HG03095 (cell line): ENCODE measurements at regions not wholly inside any gene's neighbourhood (a gene's known extent, or its start where the extent isn't known, plus 50 kb on each side); places are given as distances from the start of the nearest gene placed in this dataset.
"Not testable (repeated sequence)": the region's sequence is repeated elsewhere in the genome, so short reads cannot be mapped to it uniquely, and the experiment has no call there.

Experiments used
- ATAC-seq: cut with Tn5 transposase; IDR thresholded peaks from one replicate; pipeline ENCODE4 v1.9.1; 2021; ENCODE audit warnings: moderate library complexity; ENCODE audit not compliant: unreplicated experiment

DNA sequence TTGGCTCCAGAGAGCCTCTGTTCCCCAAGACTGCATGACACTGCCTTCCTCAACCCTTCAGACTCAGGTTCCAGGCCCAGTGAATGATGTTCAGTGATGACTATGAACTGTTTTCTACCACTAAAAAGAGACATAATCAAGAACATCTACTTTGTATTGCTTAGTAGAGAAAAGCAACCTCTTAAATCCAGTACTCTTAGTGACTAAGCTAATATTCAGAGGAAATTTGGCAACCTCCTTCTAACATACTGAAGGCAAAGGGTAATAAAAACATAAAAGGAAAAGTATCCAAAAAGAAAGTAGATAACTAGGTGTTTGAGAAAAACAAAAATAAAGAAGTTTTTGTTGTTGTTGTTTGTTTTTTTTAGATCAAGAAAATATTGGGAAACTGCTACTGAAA is 153.3 kb upstream of the RUNX1 start:
- no peak for ATAC-seq

DNA sequence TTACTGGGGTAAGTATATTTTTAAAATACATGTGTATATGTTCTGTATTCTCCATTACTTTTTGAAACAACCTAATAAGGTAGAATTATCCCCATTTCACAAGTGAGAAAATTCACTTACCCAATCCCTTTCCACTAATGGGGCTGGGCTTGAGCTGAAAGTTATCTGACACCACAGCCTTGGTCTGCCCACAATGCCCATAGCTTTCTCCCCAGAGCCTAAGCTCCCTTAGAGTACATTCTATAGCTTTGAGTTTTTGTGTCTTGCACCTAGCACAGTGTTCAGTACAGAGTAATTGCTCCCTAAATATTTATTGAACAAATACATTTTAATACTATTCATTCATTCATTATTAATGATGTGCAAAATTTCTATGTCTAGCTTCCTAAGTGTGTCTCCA is 152.7 kb upstream of the RUNX1 start:
- no peak for ATAC-seq

DNA sequence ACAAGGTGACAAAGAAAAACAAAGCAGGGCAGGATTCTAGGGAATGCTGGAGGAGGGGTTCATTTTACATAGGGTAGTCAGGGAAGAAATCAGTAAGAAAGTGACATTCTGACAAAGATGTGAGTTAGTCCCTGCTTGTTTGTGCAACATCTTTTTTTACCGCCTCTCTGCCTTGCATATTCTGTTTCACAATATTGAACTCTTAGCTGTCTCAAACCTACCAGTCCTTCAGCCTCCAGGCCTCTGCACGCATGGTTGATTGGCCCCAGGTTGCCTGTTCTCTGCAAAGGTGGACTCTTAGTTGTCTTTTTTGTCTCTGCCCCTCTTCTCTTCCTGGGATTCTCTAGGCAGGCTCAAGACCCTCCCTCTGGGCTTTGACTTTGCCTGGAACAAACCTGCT is 152.2 kb upstream of the RUNX1 start:
- ATAC-seq = no peak

DNA sequence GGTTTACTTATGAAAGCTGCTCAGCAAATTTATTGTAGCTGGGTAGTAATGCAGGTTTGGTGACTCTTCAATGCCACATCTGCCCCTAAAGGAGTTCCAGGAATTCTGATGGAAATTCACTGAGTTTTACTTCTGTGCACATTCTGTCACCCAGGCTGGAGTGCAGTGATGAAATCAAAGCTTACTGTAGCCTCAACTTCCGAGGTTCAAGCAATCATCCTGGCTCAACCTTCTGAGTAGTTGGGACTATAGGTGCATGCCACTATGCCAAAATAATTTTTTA is 150.6 kb upstream of the RUNX1 start:
- no peak for ATAC-seq

DNA sequence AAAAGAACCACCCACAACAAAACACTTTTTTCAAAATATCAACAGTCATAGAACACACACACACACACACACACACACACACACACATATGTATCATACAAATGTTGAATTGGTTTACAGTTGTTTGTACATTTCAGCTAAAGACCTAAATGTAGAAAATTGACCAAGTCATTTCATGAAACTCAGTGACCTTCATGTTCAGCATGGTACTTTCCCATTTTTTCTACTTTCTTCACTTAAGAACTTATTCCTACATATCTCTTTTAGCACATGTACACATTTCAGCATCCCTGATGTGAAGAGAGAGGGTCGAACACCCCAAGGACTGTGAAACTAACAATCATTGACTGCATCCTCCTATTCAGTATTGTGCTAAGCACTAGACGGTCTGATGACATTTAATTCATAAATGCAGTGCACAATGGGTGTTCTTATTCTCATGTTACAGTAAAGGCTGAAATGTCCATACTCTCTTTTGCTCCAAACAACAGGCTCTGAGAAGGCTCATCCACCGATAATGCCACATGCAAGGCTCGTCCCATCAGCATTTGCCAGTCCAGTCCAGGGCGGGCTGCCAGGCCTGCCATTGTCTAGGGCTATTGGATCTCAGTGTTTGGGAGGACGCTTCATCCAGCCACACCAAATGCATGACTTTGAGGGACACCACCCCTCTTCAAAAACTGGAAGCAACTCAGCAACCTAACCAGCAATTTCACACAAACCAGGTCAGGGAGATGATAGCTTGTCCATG is 150.1 kb upstream of the RUNX1 start:
- no peak for ATAC-seq

DNA sequence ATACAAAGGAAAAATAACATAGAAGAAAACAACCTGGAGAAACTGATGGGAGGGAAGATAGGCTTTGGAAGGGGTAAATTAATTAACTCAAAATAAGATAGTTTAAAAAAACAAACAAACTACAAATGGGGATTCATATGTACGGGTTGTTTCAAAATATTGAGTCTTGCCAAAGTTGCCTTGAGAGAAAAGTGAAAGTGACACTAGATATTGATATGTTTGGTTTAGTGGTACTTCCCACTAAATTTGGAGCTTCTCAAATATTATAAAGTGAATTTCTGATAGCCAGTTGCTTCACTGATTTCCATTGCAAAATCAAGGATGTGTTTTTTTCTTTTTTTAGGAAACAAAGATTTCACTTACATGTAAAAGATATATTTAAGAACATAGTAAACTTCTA is 149.5 kb upstream of the RUNX1 start:
- ATAC-seq = no peak

DNA sequence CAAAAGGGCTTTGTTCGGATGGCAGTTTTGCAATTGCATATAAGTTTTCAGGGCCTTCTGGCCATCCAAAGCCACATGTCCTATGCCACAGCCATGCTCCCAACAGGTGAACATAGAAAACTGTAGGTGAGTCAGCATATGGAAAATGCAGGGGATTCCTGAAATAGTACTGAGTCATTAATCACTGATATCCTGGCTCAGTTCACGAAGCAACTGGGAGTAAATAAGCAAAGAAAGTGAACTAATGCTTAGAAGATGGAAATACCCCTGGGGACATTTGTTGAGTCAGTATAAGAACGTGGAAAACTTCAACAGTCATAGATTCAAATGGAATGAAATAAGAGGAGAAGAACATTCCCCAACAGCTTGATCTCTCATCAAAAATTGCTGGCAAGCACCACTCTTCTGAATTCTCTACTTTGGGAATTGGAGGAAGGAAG is 148.9 kb upstream of the RUNX1 start:
- ATAC-seq = no peak

DNA sequence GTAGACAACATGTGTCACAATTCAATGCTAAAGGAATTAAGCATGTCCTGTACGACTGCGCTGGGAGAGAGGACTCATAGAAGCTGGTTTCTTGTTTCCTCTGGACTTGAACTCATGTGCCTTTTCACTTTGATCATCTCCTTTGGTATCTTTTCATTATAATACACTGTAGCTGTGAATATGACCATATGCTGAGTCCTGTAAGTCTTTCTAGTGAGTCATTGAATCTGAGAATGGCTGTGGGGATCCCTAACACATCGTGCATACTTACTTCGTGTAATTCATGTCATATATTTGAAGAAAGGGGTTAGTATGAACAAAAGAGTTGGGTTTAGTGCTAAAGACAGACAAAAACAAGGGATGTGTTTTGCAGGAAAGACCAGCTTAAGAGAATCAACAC is 148.1 kb upstream of the RUNX1 start:
- ATAC-seq = no peak

DNA sequence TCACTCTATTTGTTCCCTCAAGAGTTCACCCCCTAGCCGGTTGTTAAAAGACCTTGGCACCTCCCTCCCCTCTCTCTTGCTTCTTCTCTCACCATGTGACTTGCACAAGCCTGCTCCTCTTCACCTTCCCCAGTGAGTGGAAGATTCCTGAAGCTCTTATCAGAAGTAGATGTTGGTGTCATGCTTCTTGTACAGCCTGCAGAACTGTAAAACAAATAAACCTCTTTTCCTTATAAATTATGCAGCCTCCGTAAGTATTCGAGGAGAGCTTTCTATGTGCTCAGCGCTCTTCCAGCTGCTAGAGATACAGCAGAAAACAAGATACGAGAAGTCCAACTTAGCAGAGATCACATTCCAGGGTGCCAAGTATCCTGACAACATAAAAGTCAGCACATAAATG is 147.0 kb upstream of the RUNX1 start:
- ATAC-seq = no peak

DNA sequence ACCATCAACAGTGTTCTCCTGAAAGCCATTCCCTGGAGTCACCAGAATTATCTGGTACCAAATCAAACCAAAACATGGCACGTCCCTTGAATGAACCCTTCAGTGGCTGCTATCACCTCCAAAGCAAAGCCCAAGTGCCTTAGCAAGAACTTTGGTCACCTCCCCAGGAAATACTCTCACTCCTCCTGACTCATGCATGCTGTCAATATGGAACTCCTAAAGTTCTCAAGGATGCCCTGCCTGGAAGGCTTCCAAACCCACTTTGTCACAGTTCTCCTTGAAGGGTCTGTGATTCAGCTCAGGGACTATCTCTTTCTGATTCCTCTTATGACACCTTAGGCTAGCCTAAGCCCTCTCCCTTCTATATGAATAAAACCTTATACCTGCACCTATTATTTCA is 146.1 kb upstream of the RUNX1 start:
- ATAC-seq = no peak

DNA sequence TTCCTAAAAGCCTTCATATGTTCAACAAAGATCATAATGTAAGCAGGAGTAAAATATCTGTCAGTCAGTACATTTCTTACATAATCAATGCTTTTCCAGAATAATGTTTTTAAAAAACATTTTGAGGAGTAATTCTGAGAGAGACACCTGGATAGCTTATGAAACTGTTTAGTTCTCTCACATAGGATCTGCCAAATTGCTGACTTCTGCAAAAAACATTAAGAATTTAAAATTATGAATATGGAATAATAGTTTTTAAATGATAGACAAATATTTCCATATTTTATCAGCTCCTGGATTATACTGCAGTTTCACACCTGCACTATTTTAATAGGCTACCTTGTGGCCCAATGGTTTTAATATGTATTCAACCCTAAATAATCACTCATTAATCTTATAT is 142.7 kb upstream of the RUNX1 start:
- no peak for ATAC-seq

DNA sequence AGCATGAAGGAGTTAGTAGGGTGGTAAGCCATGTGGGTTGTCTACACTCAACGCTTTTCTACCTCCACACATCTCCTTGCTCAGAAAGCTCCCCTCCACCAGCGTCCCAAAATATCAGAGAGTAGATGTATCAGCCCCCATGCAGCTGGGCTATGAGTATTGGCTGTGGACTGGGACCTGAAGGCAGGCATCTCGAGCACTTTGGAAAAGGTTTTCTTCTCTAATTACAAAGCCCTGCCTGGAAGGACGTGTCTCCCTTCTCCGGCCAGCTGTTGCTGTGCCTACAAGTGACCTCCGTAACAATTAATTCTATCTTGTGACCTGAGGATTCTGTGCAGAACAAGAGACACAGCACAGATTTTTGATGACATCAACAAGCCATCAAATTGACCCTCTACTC is 142.0 kb upstream of the RUNX1 start:
- ATAC-seq = no peak

DNA sequence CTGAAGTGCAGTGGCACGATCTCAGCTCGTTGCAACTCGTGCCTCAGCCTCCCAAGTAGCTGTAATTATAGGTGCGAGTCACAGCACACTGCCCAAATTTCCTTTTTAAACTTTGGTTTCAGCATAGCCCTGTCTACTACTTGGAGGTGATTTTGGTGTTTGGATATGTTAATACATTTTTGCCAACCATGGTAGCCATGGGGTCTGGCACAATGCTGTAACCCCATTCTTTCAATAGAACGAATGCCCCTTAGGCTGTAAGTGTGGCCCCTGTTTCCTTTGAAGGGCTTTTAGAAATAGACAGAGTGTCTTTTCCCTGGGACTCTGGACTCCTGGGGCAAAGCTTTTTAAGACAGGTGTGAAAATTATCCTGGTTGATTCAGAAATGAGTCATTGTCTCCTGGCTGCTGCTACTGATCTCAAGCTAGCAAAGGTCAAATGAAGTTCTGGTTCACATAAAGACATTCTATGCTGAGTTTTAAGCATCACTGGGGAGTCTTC is 141.1 kb upstream of the RUNX1 start:
- no peak for ATAC-seq

DNA sequence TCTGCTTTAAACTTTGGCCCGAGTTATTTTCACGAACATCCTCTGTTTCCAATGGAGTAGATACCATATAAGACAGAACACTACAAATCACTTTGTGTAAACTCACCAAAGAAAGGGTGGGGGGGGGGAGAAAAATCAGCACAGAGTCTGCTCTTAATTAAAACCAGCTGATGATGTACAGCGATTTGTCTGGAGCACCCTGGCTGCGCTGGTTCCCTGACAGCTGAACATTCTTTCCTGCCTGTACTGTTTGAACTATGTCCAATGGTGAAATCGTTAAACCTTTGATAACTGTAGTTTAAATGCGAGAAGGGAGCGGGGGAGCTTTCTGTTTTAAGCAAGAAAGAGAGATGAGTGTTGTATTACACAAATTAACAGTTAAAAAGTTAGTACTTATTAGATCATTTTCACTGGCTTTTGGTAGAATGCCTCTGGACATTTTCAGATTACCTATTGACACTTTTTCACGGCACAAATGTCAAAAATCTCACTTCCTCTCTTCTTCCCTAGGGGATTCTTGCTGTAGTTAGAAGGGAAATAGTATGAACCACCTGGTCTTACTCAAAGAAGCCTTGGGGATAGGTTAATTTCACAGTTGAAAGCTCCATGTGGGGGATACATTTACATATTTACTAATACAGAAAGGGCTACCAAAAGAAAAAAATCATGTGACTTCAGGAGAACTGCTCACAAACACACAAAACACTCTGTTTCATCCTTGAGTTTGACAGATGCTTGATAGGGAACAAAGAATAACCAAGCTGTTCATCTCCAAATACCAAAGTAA is 140.2 kb upstream of the RUNX1 start:
- ATAC-seq = peak; percentile 93

DNA sequence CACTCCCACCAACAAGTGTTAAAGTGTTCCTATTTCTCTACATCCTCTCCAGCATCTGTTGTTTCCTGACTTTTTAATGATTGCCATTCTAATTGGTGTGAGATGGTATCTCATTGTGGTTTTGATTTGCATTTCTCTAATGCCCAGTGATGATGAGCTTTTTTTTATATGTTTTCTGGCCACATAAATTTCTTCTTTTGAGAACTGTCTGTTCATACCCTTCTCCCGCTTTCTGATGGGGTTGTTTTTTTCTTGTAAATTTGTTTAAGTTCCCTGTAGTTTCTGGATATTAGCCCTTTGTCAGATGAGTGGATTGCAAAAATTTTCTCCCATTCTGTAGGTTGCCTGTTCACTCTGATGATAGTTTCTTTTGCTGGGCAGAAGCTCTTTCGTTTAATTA is 134.3 kb upstream of the RUNX1 start:
- ATAC-seq = not testable (repeated sequence)

DNA sequence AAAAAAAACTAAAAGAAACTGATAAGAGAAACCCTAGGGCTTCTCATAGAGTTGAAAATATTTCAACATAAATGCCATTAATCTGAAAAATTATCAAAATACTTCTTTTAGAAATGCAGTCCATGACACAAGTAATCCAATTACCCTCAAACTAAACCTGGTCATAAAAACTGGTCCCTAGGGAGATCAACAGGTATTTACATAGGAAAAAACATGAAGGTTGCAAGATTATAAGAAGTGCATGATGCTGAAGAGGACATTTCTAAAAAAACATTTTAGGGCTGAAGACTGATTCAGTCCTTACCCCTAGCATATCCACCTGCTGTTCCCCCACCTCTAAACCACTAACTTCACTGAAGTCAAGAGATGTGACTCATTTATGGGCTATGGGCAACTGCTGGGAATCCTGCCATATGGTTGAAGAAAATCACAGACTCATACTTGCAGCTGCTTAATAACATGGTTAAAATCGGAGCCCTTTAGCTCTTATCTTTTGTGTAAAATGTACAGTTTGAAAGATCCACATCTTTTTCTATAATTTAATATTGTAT is 131.0 kb upstream of the RUNX1 start:
- no peak for ATAC-seq

DNA sequence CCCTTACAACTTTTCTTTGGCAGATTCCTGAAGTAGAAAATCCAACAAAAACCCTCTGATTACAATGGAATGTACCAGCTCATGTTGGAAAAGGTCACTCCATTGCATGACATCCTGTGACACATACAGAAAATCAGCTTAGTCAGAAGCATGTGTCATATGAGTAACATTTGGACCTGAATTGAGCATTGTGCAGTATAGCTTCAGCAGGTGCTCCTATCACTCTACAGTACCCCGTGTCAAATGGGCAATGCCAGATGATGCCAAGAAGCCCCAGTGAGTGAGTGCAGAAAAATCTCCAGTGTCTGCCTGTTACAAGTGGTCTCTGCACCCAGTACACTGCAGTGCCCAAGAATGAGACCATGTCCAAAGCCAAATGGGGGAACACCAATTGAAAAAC is 129.7 kb upstream of the RUNX1 start:
- no peak for ATAC-seq

DNA sequence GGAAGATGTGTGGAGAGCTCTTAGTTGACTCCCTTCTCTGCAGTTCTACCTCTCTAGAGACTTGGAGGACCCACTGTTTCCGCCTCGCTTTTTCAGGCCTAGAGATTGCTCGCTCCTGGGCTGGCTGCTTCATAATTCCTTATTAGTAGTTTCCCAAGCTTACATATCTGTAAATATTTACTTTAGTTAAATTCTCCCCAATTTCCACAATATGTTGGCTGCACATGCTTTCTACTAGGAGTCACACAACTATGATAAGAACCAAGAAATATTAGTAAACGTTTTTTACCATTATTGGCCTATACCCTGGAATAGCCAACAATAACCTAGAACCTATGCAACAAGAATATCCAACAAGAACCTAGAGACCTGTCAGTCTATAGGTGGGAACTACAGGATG is 129.0 kb upstream of the RUNX1 start:
- no peak for ATAC-seq

DNA sequence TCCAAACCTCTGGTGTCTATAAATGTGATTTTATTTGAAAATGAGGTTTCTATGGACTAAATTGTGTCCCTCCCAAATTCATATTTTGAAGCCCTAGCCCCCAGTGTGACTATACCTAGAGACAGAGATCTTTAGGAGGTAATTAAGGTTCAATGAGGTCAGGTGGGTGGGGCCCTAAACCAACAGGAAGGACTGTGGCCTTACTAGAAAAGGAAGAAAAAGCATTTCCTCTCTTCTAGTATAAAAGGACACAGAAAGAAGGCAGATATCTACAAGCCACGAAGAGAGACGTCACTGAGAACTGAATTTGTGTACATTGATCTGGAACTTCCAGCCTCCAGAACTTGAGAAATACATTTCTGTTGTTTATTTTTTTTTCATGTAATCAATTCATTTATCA is 123.1 kb upstream of the RUNX1 start:
- no peak for ATAC-seq

DNA sequence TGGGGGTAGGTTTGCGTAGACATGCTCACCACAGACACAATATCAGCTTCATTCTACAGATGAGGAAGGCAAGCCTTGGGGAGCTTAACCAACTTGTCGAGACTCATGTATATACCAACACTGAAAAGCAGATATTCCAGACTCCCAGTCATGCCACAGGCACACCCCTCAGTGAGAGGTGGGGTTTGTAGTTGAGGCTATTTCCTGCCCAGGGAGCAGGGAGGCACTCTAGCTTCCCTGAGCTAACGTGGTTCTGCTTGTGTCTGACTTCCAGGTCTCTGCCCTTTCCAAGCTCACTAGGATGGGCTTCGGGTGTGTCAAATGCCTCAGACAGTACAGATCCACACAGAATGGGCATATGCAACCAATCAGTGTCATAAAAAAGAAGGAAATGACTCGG is 122.3 kb upstream of the RUNX1 start:
- no peak for ATAC-seq

DNA sequence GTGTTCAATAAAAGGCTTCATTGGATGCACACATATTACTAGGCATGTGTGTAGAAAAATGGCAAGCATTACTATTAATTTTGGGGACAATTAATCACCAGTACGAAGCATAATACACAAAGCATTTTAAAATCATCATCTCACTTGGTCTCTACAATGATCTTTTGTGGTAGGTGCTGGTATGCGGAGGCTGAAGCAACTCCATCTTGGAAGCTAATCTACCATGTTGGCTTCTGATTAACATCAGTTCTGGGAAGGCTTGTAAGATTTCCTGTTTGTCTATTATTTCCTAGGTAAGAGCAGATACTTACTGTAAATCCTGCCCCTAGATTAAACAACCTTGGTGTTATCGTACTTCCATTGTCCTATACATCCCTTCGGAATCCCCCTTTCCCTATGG is 121.7 kb upstream of the RUNX1 start:
- ATAC-seq = no peak

DNA sequence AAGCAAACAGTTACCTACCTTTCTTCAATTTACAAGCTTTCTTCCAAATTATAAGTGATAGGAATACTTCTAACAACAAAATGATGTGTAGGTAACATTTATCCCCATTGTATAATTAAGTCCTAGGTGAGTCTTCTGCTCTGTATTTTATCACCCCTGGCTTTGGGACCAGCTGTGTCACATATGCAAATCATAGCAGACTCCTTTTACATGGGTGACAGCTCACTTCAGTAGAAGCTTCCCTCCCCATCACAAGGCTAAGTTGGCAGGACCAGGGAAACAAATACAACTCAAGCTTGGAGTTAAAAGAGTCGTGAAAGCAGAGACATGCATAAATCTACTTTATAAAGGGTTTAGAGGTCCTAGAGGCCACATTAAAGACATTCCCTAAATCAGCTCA is 121.1 kb upstream of the RUNX1 start:
- no peak for ATAC-seq
